ENCODE measurements at regions not wholly inside any gene's neighbourhood (a gene's known extent, or its start where the extent isn't known, plus 50 kb on each side); places are given as distances from the start of the nearest gene placed in this dataset.

DNA sequence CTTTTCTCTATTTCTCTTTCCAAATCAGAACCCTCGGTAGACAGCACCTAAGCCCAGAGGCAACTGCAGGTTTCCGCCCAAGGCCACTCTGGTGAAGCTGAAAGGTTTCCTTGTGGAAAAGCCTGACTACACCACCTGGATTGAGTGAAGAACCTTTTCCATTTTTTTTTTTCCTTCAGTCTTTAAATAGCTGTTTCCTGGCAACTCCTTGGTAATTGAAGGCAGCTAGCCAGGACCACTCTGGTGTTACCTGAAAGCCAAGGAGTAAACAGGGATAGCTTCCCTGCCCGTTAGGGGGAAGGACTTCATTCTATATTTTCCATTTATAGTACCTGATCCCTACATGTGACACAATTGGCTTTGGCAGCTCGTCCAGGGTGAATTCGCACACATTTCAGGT lies 1238.4 kb downstream of the GRIK2 start (continued):
- no peak for TF ChIP-seq IRF3 (IDR thresholded peaks at IDR 0.05; ENCODE audit: low read depth, low read length)
- no peak for TF ChIP-seq POLR2AphosphoS5 (IDR thresholded peaks at IDR 0.05; ENCODE audit: low read depth, low read length)
- no peak for TF ChIP-seq FOXJ3 (CRISPR knock-in tag; IDR thresholded peaks at IDR 0.05)
- no peak for TF ChIP-seq TEAD4 (IDR thresholded peaks at IDR 0.05; ENCODE audit: borderline replicate concordance, insufficient read depth)
- TF ChIP-seq SIN3A (IDR thresholded peaks at IDR 0.05; ENCODE audit: borderline replicate concordance, low read depth, low read length) = no peak
- no peak for TF ChIP-seq EZH2phosphoT487 (IDR thresholded peaks at IDR 0.05; ENCODE audit: borderline replicate concordance, low read depth)

- H3K4me3 ChIP-seq (ENCODE audit: low read depth in 2 of 2, low read length in 1 of 2) = no peak overlapping the region
- H3K4me1 ChIP-seq (ENCODE audit: control insufficient read depth in 1 of 2, insufficient read depth in 2 of 2, low read depth in 1 of 2, low read length in 1 of 2) = no peaks in the 10 kb centered on the region
- no peaks in the 10 kb centered on the region for H3K9me3 ChIP-seq
- H3K36me3 ChIP-seq (replicated peaks in 1 of 2; ENCODE audit: control insufficient read depth in 1 of 2, insufficient read depth in 2 of 2, low read length in 1 of 2) = no peaks in the 10 kb centered on the region
- no peaks in the 10 kb centered on the region for H4K20me1 ChIP-seq (ENCODE audit: insufficient read depth)
- no peak overlapping the region for H2AFZ ChIP-seq (ENCODE audit: low read depth)
- H3K9ac ChIP-seq = no peak overlapping the region
- H3K4me2 ChIP-seq = no peak overlapping the region
- H3K27ac ChIP-seq (ENCODE audit: low read depth in 2 of 2, low read length in 1 of 2) = no peak overlapping the region
- no peak for DNase-seq
- H3F3A ChIP-seq (replicated peaks; ENCODE audit: insufficient read depth) = no peaks in the 10 kb centered on the region
- no peaks in the 10 kb centered on the region for H3K27me3 ChIP-seq (ENCODE audit: insufficient read depth)
- ChIA-PET CTCF (interaction anchor here (0.7 to 1.3 kb wide), 2 partner anchors 1225 to 1706 kb away, joined by 3 read pairs; no protein-coding TSS in a partner anchor), POLR2A (no interaction called here)
- no peaks in the 10 kb centered on the region for H3K9me2 ChIP-seq
- H3K79me2 ChIP-seq (ENCODE audit: insufficient read depth) = no peaks in the 10 kb centered on the region
- TF ChIP-seq IRF3 (IDR thresholded peaks at IDR 0.05; ENCODE audit: low read depth, low read length) (no peak), NFIC (IDR thresholded peaks at IDR 0.05; ENCODE audit: borderline replicate concordance) (no peak), EP300 (IDR thresholded peaks at IDR 0.05; ENCODE audit: borderline replicate concordance in 1 of 2, low read depth in 1 of 2, low read length in 1 of 2) (no peak), RXRA (IDR thresholded peaks at IDR 0.05; ENCODE audit: borderline replicate concordance, low read depth) (no peak), RCOR1 (IDR thresholded peaks at IDR 0.05; ENCODE audit: low read length) (no peak)
These were observed 1229.7 kb downstream of the GRIK2 start for GRCh38 chr6:102623201-102623600.

GRCh38 chr6:102619585-102619984 lies 1226.1 kb downstream of the GRIK2 start:
- H3K4me1 ChIP-seq (ENCODE audit: control insufficient read depth in 1 of 2, insufficient read depth in 2 of 2, low read depth in 1 of 2, low read length in 1 of 2) = no peaks in the 10 kb centered on the region
- no peaks in the 10 kb centered on the region for H3K9me3 ChIP-seq
- 0 out of 2 replicates have a peak, but pooled peaks have one; percentile 11 for TF ChIP-seq SMC3 (IDR thresholded peaks at IDR 0.05; ENCODE audit: low read depth, low read length)
- no peak for TF ChIP-seq RFX5 (IDR thresholded peaks at IDR 0.05; ENCODE audit: low read length)
- TF ChIP-seq RAD21 (IDR thresholded peaks at IDR 0.05; ENCODE audit: low read length) = peak; percentile 69
- TF ChIP-seq, protein P1, sequence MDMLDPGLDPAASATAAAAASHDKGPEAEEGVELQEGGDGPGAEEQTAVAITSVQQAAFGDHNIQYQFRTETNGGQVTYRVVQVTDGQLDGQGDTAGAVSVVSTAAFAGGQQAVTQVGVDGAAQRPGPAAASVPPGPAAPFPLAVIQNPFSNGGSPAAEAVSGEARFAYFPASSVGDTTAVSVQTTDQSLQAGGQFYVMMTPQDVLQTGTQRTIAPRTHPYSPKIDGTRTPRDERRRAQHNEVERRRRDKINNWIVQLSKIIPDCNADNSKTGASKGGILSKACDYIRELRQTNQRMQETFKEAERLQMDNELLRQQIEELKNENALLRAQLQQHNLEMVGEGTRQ (IDR thresholded peaks at IDR 0.05; ENCODE audit: borderline replicate concordance, low read depth, low read length) = no peak
- TF ChIP-seq CTCF (IDR thresholded peaks at IDR 0.05) = peak; percentile 72
- no peaks in the 10 kb centered on the region for H3K79me2 ChIP-seq (ENCODE audit: insufficient read depth)
- no peak overlapping the region for H3K27ac ChIP-seq (ENCODE audit: low read depth in 2 of 2, low read length in 1 of 2)
- H3K4me2 ChIP-seq = no peak overlapping the region
- DNase-seq = peak; percentile 10
- H3K36me3 ChIP-seq (replicated peaks in 1 of 2; ENCODE audit: control insufficient read depth in 1 of 2, insufficient read depth in 2 of 2, low read length in 1 of 2) = no peaks in the 10 kb centered on the region
- H3K9ac ChIP-seq = no peak overlapping the region
- 5% methylated on average over 2 of the region's 2 CpGs for WGBS (ENCODE audit: low lambda C conversion rate)
- ChIA-PET CTCF (interaction anchor here (0.6 to 2.6 kb wide), 7 partner anchors 10 to 1225 kb away, joined by 3 to 10 read pairs (median 3); no protein-coding TSS in a partner anchor), POLR2A (no interaction called here)
- no peak overlapping the region for H2AFZ ChIP-seq (ENCODE audit: low read depth)
- no peak overlapping the region for H3K4me3 ChIP-seq (ENCODE audit: low read depth in 2 of 2, low read length in 1 of 2)
- no peaks in the 10 kb centered on the region for H3F3A ChIP-seq (replicated peaks; ENCODE audit: insufficient read depth)
- no peaks in the 10 kb centered on the region for H3K9me2 ChIP-seq
- no peaks in the 10 kb centered on the region for H3K27me3 ChIP-seq (ENCODE audit: insufficient read depth)
- H4K20me1 ChIP-seq (ENCODE audit: insufficient read depth) = no peaks in the 10 kb centered on the region
